ENCODE measurements at regions not wholly inside any gene's neighbourhood (a gene's known extent, or its start where the extent isn't known, plus 50 kb on each side); places are given as distances from the start of the nearest gene placed in this dataset.

GRCh38 chr4:111748157-111748556, 397.1 kb upstream of the FAM241A start:
- TF ChIP-seq POLR2A (IDR thresholded peaks at IDR 0.05) (no peak), CTCF (IDR thresholded peaks at IDR 0.05 in 4 of 5, conservative IDR thresholded peaks at IDR 0.05 in 1 of 5) (no peak)
